ENCODE measurements at regions not wholly inside any gene's neighbourhood (a gene's known extent, or its start where the extent isn't known, plus 50 kb on each side); places are given as distances from the start of the nearest gene placed in this dataset.

GRCh38 chr17:55635253-55635914 lies 87.3 kb downstream of the TMEM100 start:
- H3K4me3 Mint-ChIP-seq = no peak overlapping the region
- ChIA-PET CTCF (interaction anchor here (1.5 kb wide), 1 partner anchor 109 kb away, joined by 4 read pairs; no protein-coding TSS in a partner anchor), POLR2A (no interaction called here)
- peaks cover 8% of the 10 kb centered on the region for H3K4me1 Mint-ChIP-seq
- H3K79me2 ChIP-seq (ENCODE audit: control insufficient read depth, insufficient read depth, low read length) = no peaks in the 10 kb centered on the region
- no peak overlapping the region for H2AFZ ChIP-seq (ENCODE audit: insufficient read depth, low read depth, low read length, poor library complexity, severe bottlenecking)
- H3K9me3 Mint-ChIP-seq (ENCODE audit: insufficient read depth) = no peaks in the 10 kb centered on the region
- H3K4me1 ChIP-seq (ENCODE audit: control insufficient read depth in 2 of 2, insufficient read depth in 2 of 2, low read length in 2 of 2) = no peaks in the 10 kb centered on the region
- H3K9me3 ChIP-seq (ENCODE audit: control extremely low read depth in 1 of 3, control insufficient read depth in 2 of 3, insufficient read depth in 1 of 3, low read length in 2 of 3) = peaks cover 0 to 4% (median 0%) of the 10 kb centered on the region in 3 donors
- TF ChIP-seq CTCF (IDR thresholded peaks at IDR 0.05) = no peak
- no peak for TF ChIP-seq EZH2 (IDR thresholded peaks at IDR 0.05; ENCODE audit: borderline replicate concordance, insufficient read depth, low read depth, low read length, poor library complexity, severe bottlenecking)
- no peak for DNase-seq
- H3K27ac Mint-ChIP-seq = no peak overlapping the region
- no peak overlapping the region for H3K4me2 ChIP-seq (replicated peaks; ENCODE audit: low read depth, low read length, poor library complexity, severe bottlenecking)
- H3K27ac ChIP-seq (ENCODE audit: low read length in 2 of 2) = no peak overlapping the region
- no peaks in the 10 kb centered on the region for H3K36me3 ChIP-seq (replicated peaks in 1 of 2; ENCODE audit: control extremely low read depth in 1 of 2, control insufficient read depth in 1 of 2, extremely low read depth in 1 of 2, insufficient read depth in 2 of 2, low read length in 1 of 2)
- H3K27me3 ChIP-seq (replicated peaks in 1 of 4; ENCODE audit: control extremely low read depth in 1 of 4, control insufficient read depth in 3 of 4, insufficient read depth in 4 of 4, low read length in 3 of 4) = no peaks in the 10 kb centered on the region
- H3K27me3 Mint-ChIP-seq = peaks cover 5% of the 10 kb centered on the region
- no peak for ATAC-seq (ENCODE audit: low read depth)
- no peak overlapping the region for H3K4me3 ChIP-seq (ENCODE audit: control extremely low read depth in 1 of 5, extremely low read depth in 1 of 5, insufficient read depth in 1 of 5, low read depth in 2 of 5, low read length in 4 of 5)
- intact Hi-C loops (cut with micrococcal nuclease) = no loop called here
- WGBS (ENCODE audit: insufficient coverage) = 83% methylated on average over 1 of the region's 5 CpGs
- no peak overlapping the region for H3K9ac ChIP-seq (ENCODE audit: low read length)
- H4K20me1 ChIP-seq (ENCODE audit: control insufficient read depth, insufficient read depth, low read length, poor library complexity, severe bottlenecking) = no peaks in the 10 kb centered on the region

- Histone ChIP-seq H2AFZ (ENCODE audit: insufficient read depth, low read depth, low read length, poor library complexity, severe bottlenecking) (no peak overlapping the region), H3K4me1 (ENCODE audit: control insufficient read depth in 2 of 2, insufficient read depth in 2 of 2, low read length in 2 of 2) (no peaks in the 10 kb centered on the region), H3K27ac (ENCODE audit: low read length in 2 of 2) (no peak overlapping the region), H3K9me3 (ENCODE audit: control extremely low read depth in 1 of 3, control insufficient read depth in 2 of 3, insufficient read depth in 1 of 3, low read length in 2 of 3) (no peaks in the 10 kb centered on the region), H3K9ac (ENCODE audit: low read length) (no peak overlapping the region), H3K79me2 (ENCODE audit: control insufficient read depth, insufficient read depth, low read length) (no peaks in the 10 kb centered on the region), H3K4me2 (replicated peaks; ENCODE audit: low read depth, low read length, poor library complexity, severe bottlenecking) (no peak overlapping the region), H3K36me3 (replicated peaks in 1 of 2; ENCODE audit: control extremely low read depth in 1 of 2, control insufficient read depth in 1 of 2, extremely low read depth in 1 of 2, insufficient read depth in 2 of 2, low read length in 1 of 2) (no peaks in the 10 kb centered on the region), H3K27me3 (replicated peaks in 1 of 4; ENCODE audit: control extremely low read depth in 1 of 4, control insufficient read depth in 3 of 4, insufficient read depth in 4 of 4, low read length in 3 of 4) (no peaks in the 10 kb centered on the region), H3K4me3 (ENCODE audit: control extremely low read depth in 1 of 5, extremely low read depth in 1 of 5, insufficient read depth in 1 of 5, low read depth in 2 of 5, low read length in 4 of 5) (no peak overlapping the region), H4K20me1 (ENCODE audit: control insufficient read depth, insufficient read depth, low read length, poor library complexity, severe bottlenecking) (no peaks in the 10 kb centered on the region)
- DNase-seq (no peak), ATAC-seq (ENCODE audit: low read depth) (no peak)
- ChIA-PET POLR2A (no interaction called here), CTCF (interaction anchor here (1.5 kb wide), 1 partner anchor 109 kb away, joined by 4 read pairs; no protein-coding TSS in a partner anchor)
- peaks cover 5% of the 10 kb centered on the region for H3K4me1 Mint-ChIP-seq
- H3K9me3 Mint-ChIP-seq (ENCODE audit: insufficient read depth) = no peaks in the 10 kb centered on the region
- no peak for TF ChIP-seq EZH2 (IDR thresholded peaks at IDR 0.05; ENCODE audit: borderline replicate concordance, insufficient read depth, low read depth, low read length, poor library complexity, severe bottlenecking)
- no peak for TF ChIP-seq CTCF (IDR thresholded peaks at IDR 0.05)
- no peak overlapping the region for H3K4me3 Mint-ChIP-seq
- peaks cover 5% of the 10 kb centered on the region for H3K27me3 Mint-ChIP-seq
- H3K27ac Mint-ChIP-seq = no peak overlapping the region
- intact Hi-C loops (cut with micrococcal nuclease) = no loop called here
- WGBS (ENCODE audit: insufficient coverage) = no CpG with 5 or more reads among the region's 3 CpGs
These were observed 88.0 kb downstream of the TMEM100 start for GRCh38 chr17:55634702-55635101.
